NCI-H774 (cell line): ENCODE measurements at regions not wholly inside any gene's neighbourhood (a gene's known extent, or its start where the extent isn't known, plus 50 kb on each side); places are given as distances from the start of the nearest gene placed in this dataset.

Experiments used
- DNase-seq: peaks from one replicate; lab custom pipeline; 2025; lab: John Stamatoyannopoulos, UW

GRCh38 chr2:60051991-60052390 lies 501.5 kb downstream of the BCL11A start:
- DNase-seq = no peak

- no peak for DNase-seq
Observed at GRCh38 chr2:60047944-60048525, 505.4 kb downstream of the BCL11A start.

- DNase-seq = no peak
Observed at GRCh38 chr2:60047347-60047746, 506.1 kb downstream of the BCL11A start.

- DNase-seq = no peak
Observed at GRCh38 chr2:60046529-60046928, 506.9 kb downstream of the BCL11A start.

GRCh38 chr2:60045456-60045855 lies 508.0 kb downstream of the BCL11A start:
- DNase-seq = no peak

GRCh38 chr2:60044484-60044883 lies 509.0 kb downstream of the BCL11A start:
- no peak for DNase-seq

- no peak for DNase-seq
Observed at GRCh38 chr2:60042023-60042422, 511.4 kb downstream of the BCL11A start.

GRCh38 chr2:60033325-60033724 lies 520.1 kb downstream of the BCL11A start:
- DNase-seq = no peak

GRCh38 chr2:60029566-60029883 lies 523.9 kb downstream of the BCL11A start:
- no peak for DNase-seq

GRCh38 chr2:60028849-60029565 lies 524.4 kb downstream of the BCL11A start:
- peak; percentile 24 for DNase-seq

- DNase-seq = no peak
Observed at GRCh38 chr2:60025496-60025895, 528.0 kb downstream of the BCL11A start.

- DNase-seq = no peak
Observed at GRCh38 chr2:60023256-60023985, 530.0 kb downstream of the BCL11A start.

- DNase-seq = no peak
Observed at GRCh38 chr2:60007671-60008070, 545.8 kb downstream of the BCL11A start.

- no peak for DNase-seq
Observed at GRCh38 chr2:60003076-60003475, 550.4 kb downstream of the BCL11A start.

GRCh38 chr2:60002183-60002867 lies 551.1 kb downstream of the BCL11A start:
- DNase-seq = no peak

- no peak for DNase-seq
Observed at GRCh38 chr2:60000686-60001085, 552.8 kb downstream of the BCL11A start.

- DNase-seq = no peak
Observed at GRCh38 chr2:59998324-59998723, 555.1 kb downstream of the BCL11A start.

GRCh38 chr2:59997371-59997770 lies 556.1 kb downstream of the BCL11A start:
- DNase-seq = no peak

GRCh38 chr2:59996855-59997254 lies 556.6 kb downstream of the BCL11A start:
- no peak for DNase-seq

- DNase-seq = no peak
Observed at GRCh38 chr2:59993726-59994125, 559.7 kb downstream of the BCL11A start.

- no peak for DNase-seq
Observed at GRCh38 chr2:59988341-59988740, 565.1 kb downstream of the BCL11A start.

GRCh38 chr2:59986511-59986910 lies 566.9 kb downstream of the BCL11A start:
- DNase-seq = no peak

GRCh38 chr2:59985923-59986322 lies 567.5 kb downstream of the BCL11A start:
- DNase-seq = no peak
